GM19023 (cell line): ENCODE measurements at regions not wholly inside any gene's neighbourhood (a gene's known extent, or its start where the extent isn't known, plus 50 kb on each side); places are given as distances from the start of the nearest gene placed in this dataset.

ENCODE experiments used
- ATAC-seq: cut with Tn5 transposase; IDR thresholded peaks from one replicate; pipeline ENCODE4 v1.9.1; 2021; ENCODE audit warnings: mild to moderate bottlenecking, moderate library complexity; ENCODE audit not compliant: unreplicated experiment

DNA sequence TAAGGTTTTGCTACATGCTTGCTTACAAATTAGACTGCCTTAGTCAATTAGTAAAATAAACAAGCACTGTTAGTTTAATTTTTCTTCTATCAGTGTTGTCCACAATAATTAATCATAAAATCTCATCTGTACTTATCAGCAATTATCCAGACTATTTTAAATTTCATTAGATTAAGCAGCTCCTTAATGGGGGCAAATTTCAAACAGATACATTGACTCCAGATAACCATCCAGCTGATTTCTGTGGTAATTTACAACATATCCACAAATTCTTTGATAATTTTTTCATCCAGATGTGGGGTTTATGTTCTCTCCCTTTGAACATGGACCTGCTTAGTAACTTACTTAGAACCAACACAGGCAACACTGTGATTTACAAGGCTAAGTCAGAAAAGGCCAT, 170.4 kb upstream of the CWC22 start:
- ATAC-seq: no peak

DNA sequence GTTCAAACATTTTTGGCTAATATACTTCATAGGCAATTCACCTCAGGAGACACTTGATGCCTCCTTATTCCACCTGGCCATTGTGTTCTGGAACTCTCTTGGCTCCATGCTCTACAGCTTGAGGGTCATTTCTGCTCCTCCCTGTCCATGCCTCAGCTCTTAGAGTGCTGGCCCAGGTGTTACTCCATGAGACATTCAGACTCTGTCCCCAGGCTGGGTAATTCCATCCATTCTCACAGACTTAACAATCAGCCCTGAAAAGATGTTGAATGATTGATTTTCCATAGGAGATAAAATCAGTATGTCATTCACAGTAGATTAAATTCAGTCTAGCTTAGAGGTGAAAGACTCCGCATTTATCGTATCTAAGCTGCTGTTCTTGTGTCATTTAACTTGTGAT, 168.6 kb upstream of the CWC22 start:
- ATAC-seq: no peak

DNA sequence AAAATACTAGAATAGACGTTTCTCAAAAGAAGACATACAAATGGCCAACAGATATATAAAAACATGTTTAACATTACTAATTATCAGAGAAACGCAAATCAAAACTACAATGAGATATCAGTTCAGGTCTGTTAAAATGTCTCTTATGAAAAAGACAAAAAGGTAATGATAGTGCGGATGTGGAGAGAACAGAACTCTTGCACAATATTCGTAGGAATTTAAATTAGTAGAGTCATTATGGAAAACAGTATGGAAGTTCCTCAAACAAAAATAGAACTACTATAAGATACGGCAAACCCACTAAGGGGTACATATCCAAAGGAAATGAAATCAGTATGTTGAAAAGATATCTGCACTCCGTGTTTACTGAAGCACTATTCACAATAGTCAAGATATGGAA, 167.5 kb upstream of the CWC22 start:
- no peak for ATAC-seq

DNA sequence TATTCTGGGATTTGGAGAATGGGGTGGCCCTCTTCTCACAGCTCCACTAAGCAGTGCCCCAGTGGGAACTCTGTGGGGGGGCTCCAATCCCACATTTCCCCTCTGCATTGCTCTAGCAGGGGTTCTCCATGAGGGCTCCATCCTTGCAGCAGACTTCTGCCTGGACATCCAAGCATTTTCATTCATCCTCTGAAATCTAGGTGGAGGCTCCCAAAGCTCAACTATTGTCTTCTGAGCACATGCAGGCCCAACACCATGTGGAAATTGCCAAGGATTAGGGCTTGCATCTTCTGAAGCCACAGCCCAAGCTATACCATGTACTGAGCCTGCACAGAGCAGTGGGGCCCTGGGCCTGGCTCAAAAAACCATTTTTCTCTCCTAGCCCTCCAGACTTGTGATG, 162.4 kb upstream of the CWC22 start:
- no peak for ATAC-seq

DNA sequence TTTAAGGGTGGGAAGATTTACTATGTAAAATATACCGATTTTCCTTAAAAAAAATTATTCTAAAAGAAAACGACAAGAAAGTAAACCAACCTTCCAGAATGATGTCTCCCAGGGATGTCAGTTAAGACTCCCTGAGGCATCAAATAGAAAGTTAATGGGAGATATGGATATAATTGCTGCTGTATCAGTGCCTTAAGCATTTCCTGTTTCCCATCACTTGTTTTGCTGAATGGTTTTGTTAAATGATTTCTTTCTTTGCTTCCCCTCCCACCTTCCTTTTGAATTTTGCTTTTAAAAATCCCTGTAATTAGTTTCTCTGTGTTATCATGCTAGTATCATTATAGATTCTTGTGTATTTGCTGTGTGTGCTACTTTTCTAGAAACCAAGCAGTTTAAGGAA, 154.3 kb upstream of the CWC22 start:
- ATAC-seq: no peak

DNA sequence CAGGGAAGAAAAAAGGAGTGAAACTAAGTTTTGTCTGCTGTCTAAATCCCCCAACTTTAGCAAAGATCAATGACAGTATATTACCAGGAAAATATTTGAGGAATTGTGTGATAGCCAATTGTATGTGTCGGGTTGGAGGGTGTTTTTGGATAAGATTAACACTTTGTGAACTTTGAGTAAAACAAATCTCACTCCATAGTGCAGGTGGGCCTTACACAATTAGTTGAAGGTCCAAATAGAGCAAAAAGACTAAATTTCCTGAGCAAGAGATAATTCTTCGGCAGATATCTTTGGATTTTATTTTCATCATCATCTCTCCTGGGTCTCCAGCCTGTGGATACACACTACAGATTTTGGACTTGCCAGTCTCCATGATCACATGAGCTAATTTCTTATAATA, 152.8 kb upstream of the CWC22 start:
- ATAC-seq: no peak

DNA sequence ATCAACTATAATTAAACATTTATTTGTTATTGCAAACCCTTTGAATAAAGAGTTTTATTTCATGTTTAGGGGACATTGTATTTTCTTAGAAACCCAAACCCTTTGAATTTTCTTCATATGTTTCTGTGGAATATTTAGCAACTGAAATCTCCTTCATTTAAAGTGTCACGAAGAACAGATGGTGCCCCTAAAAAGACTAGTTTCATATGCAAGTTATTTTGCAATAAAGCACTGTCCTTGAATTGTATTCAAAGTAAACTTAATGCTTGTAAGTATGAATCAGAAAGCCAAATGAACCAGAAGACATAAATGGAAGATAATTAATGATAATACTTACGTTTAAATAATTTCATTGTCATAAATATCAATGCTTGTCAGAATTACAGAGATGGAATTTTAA, 151.9 kb upstream of the CWC22 start:
- no peak for ATAC-seq

DNA sequence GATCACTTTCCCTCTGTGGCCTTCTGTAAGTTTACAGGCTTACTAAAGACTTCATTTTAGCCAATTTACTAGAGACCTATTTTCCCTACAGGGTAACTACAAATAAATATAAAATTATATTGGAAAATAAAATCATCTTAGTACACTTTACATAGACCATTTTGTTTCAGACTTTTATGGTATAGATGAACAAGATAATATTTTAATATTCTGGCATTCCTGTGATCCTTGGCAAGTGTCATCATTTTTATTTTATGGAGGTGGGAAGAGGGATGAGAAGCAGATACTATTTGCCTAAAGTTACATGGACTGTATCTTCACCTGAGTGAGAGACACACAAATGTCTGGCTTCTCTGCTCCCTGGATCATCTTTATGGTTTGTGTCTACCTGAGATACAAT, 149.6 kb upstream of the CWC22 start:
- no peak for ATAC-seq

DNA sequence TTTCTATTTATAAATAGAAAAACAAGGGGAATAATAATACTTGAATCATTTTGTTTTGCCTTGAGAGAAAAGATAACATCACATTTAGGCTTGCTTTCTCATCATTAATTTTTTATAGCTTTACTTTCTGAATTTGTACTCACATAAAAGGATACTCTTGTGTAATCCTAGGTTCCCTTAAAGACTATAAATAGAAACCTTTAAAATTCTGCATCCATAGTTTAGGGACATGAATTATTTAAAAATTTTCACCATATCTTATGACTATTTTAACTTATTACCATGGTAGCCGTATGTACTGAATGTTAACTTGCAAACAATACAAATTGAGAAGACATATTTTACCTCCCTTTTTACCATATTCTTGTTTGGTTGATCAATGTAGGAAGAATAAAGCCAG, 143.5 kb upstream of the CWC22 start:
- no peak for ATAC-seq

DNA sequence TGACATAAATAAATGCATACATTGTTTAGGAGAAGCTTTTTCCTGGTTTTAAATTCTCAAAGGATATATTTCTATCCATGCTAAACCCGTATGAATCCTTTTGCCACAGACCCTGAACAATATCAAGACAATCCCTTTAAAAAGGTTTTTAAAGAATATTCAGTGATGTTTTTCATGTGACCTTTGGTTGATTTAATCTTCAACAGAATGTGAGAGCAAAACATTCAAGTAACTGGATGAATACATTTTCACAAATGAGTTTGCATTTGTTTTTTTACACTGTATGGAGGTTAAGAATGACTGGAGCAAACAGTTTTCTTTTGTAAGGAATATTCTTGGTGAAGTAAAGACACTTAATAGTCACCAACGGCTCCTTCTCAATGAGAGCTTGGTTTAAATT, 139.4 kb upstream of the CWC22 start:
- ATAC-seq: no peak

DNA sequence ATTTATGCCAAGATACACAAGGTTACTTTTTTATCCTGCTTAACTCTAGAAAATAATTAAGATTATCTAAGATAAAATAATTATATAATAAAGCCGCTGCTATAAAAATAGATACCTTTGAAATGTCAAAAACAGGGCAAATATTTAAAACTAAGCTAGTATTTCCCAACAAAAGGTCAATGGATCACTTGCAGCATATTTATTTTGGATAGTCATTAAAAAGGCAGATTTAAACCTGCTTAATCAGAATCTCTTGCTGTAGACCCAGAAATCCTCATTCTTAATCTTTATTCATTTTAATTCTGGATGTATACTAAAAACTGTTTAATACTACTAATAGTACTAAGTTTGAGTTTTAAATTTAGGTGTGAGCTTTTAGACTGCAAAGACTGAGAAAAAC, 139.0 kb upstream of the CWC22 start:
- no peak for ATAC-seq

DNA sequence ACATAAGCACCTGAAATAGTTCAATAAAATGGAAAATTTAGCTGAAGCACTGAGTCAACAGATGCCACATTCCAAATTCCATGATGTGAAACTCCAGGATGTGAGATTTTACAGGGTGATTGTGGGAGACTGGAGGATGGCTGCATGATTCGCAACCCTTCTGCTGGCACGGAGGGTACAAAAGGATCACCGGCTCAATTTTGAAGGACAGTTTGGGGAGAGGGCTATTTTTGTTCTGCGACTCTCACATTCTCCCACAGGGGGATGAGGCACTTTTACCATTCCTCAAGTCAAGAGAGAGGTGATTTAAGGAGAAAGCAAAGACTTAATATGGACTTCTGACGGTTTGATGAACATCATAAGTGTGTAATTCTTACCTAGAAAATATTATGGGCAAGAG, 138.1 kb upstream of the CWC22 start:
- no peak for ATAC-seq

DNA sequence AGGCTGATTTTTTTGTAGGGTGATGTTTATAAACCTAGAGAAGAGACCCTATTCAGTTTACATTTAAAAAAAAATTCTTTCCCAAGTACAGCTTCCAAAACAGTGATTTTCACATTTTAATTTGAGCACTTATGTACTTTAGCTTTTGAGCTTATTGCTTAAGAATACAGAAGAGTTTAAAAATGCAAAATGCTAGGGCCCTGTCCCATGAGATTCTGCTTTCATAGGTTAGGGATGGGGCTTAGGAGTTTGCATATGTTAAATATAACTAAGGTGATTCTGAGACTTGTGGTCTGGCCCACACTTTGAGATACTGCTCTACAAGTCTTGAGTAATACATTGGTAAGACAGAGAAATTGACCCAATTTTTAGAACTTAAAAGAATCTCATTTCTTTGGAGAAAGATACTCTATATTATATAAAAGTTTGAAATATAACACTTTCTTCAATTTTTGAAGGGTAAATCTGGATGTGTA, 137.3 kb upstream of the CWC22 start:
- ATAC-seq: no peak

DNA sequence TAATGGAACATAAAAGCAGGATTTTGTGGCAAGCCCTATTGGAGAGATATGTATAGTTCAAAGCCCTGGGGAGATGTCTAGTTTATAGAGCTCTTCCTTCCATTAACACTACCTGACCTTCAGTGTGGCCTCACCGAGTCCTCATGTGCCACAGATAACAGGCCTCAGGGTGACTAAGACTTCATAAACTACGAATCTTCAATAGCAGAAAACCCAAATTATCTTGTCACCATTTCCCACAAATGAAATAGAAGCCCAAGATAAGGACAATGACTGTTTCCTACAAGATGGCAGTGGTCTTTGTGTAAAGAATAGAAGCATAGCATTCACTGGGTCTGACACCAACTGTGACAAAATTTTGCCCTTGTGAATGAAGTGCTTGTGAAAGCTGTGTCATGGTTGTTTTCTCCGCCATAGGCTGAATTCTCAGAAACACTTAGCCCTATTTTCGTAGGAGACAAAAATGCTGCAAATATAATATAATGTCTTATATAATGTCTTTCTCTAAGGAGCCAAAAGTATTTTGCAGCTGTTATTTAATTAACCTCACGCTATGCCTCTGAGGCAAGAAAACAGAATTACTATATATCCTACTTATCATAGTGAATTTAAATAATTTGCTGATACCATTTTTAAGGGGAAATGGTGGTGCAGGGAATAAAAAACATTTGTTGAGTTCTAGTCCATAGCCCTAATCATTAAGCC, 136.7 kb upstream of the CWC22 start:
- ATAC-seq: no peak

DNA sequence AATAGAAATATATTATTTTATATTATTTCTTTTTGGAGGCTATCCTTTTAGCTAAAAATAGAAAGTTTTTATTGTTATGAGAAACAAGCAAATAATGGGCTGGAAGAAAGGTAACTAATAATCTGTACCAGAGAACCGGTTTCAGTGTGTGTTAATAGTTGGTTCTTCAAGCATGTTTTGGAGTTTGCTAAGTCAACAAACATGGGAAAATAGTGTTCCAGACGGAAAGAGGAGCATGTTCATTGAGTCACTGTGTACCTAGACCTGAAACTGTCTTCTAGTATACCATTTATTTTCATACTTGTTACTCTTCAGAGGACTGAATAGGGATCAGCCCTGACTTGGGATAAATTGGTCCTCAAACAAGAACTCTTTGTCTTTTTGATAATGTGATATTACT, 134.5 kb upstream of the CWC22 start:
- ATAC-seq: no peak

DNA sequence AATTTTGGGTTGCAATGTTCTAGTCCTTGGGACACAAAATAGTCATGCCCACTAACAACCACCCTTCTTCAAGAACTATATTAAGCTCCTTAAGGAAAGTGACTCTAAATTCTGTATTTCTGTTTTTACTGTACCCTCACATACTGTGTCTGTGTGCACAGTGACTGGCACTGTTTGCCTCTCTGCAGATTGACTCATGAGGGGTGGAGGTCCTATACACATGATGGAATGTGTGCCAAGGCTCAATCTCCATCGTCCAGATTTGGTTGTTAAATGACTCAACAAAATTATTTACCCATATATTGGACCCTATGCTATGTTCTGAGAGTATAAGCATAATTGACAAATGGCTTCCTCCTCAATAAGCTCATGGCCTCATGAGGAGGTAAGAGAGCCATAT, 126.6 kb upstream of the CWC22 start:
- no peak for ATAC-seq

DNA sequence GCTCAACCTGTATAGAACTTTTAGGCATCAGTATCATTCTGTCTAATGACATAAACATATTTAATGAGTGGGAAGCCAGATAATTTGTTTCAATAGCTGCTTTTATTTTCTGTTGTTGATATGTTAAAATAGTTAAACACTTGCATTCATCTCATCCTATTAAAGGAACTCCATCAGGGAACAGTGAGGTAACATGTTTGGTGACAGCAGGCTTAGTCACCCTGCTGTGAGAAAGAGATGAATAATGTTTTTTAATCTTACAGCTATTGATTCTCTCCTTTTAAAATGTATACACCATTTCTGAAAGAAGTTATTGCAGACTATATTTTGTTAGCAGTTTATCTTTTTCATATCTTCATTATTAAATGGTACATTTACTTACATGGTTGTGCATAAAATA, 123.3 kb upstream of the CWC22 start:
- ATAC-seq: no peak

DNA sequence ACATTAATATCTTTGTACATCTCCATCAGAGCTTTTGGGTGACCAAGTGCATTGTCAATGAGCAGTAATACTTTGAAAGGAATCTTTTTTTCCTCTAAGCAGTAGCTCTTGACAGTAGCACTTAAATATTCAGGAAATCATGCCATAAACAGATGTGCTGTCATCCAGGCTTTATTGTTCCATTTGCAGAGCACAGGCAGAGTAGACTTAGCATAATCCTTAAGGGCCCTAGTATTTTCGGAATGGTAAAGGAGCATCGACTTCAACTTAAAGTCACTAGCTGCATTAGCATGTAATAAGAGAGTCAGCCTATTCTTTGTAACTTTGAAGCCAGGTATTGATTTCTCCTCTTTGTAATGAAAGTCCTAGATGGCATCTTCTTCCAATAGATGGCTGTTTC, 121.8 kb upstream of the CWC22 start:
- ATAC-seq: no peak

DNA sequence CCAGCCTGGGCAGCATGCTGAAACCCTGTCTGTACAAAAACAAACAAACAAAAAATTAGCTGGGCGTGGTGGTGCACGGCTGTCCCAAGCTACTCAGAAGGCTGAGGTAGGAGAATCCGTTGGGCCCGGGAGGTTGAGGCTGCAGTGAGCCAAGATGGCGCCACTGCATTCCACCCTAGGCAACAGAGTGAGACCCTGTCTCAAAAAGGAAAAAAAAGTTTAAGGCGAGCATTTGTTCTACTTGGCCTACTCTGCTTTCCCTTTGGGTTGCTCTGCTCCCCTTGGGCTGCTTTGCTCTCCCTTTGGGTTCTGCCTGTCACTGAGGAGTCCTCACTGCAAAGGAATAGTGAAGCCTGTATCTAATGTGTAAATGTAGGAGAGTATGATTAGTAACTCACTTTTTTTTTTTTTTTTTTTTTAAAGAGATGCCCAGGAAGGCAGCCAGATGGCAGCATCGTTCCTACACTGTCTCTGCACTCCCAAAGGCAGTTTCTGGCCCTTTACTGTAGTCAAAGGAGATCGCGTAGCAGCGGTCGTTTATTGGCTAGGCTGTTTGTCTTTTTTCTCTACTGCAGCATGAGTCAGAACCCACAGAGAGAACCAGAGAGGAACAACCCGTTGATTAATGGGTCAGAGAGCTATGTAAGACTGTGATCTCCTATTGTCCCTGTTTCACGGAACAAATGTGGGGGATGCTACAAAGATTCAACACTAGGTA, 118.3 kb upstream of the CWC22 start:
- ATAC-seq: peak; percentile 87

DNA sequence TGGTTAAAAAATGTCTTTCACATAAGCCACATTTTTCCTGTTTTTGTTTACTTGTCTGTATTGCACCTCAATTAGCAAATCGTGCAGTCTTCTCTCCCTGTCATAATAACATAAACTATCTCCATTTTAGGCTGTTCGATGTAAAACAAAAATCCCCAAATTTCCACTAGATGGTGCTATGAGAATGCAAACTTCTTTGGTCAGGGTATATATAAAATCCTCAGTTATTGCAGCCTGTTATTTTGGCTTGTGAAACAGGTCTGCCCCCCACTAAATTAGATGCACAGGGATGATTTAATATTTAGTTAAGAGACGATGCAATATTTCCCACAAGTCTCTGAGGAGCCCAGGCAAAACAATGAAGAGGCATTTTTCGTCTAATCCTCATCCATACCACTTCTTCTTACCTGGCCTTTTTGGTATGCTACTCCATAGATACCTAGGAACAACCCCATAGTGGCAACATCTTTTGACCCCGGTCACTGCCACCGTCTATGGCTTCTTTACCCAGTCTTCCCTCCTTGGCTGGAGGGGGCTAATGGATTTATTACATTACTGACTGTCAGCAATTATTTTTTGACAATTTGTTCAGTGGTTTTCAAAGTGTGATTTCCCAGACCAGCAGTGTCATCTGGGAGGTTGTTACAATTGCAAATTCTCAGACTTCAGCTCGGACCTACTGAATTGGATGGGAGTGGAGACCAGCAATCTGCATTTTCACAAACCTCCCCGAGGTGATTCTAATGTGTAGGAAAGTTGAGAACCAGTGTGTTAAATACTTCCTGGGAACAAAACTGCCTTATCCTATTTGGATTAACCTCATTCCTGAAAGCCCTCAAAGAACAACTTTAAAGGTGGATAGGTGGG, 117.4 kb upstream of the CWC22 start:
- peak; percentile 64 for ATAC-seq

DNA sequence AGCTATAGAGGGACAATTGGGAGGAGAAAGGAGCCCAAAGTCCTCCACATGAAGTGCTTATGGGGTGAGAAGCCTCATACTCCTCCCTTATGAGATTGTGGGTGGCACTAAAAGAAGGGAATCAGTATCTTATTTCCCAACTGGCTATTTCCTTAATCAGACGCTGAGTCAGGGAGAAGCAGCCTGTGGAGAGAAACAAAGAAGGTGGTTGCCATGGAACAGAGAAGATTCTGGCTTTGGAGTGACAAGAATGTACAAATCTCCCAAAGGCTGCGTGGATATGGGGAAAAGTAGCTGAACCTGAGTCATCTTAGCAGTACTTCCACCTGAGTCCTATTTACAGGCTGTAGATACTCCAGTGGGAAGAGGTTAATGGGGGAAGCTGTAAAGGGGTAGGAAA, 115.8 kb upstream of the CWC22 start:
- ATAC-seq: no peak

DNA sequence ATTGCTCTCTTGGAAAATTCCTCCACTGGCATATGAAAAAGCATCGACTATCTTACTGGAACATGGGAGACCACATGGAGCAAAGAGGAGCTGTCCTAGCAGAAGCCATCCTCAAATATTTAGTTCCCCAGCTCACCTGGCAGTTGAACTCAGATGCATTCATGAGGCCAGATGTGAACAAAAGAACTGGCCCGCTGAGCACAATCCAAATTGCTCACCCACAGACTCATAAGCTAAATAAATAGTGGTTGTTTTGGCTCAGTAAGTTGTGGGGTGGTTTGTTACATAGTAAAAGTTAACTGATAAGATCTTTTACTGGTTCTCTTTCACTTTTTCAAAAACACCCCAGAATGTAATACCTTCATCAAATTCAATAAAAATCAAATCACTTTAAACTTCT, 108.6 kb upstream of the CWC22 start:
- ATAC-seq: no peak
